ENCODE measurements at regions not wholly inside any gene's neighbourhood (a gene's known extent, or its start where the extent isn't known, plus 50 kb on each side); places are given as distances from the start of the nearest gene placed in this dataset.

- no peak for TF ChIP-seq CTCF (conservative IDR thresholded peaks at IDR 0.05; ENCODE audit: low read length)
- TF ChIP-seq EZH2phosphoT487 (IDR thresholded peaks at IDR 0.05; ENCODE audit: borderline replicate concordance) = no peak
Observed at GRCh38 chr5:50968356-50969149, 302.1 kb downstream of the PARP8 start.
